ENCODE measurements at regions not wholly inside any gene's neighbourhood (a gene's known extent, or its start where the extent isn't known, plus 50 kb on each side); places are given as distances from the start of the nearest gene placed in this dataset.

GRCh38 chr2:2540406-2540805 is 209.3 kb upstream of the MYT1L start:
- DNase-seq (ENCODE audit: low read depth): no peak

GRCh38 chr2:2536416-2537056 is 205.5 kb upstream of the MYT1L start:
- no peak for DNase-seq (ENCODE audit: low read depth)

GRCh38 chr2:2530334-2530733 is 199.3 kb upstream of the MYT1L start:
- no peak for DNase-seq (ENCODE audit: low read depth)

GRCh38 chr2:2528846-2529245 is 197.8 kb upstream of the MYT1L start:
- no peak for DNase-seq (ENCODE audit: low read depth)

GRCh38 chr2:2527148-2527547 is 196.1 kb upstream of the MYT1L start:
- DNase-seq (ENCODE audit: low read depth): no peak

- DNase-seq (ENCODE audit: low read depth): no peak
Measured at GRCh38 chr2:2524348-2524941, 193.4 kb upstream of the MYT1L start.

- DNase-seq (ENCODE audit: low read depth): no peak
Measured at GRCh38 chr2:2523461-2524347, 192.6 kb upstream of the MYT1L start.

- no peak for DNase-seq (ENCODE audit: low read depth)
Measured at GRCh38 chr2:2520401-2520811, 189.3 kb upstream of the MYT1L start.

GRCh38 chr2:2519381-2519780 is 188.3 kb upstream of the MYT1L start:
- DNase-seq (ENCODE audit: low read depth): no peak

GRCh38 chr2:2517399-2517798 is 186.3 kb upstream of the MYT1L start:
- no peak for DNase-seq (ENCODE audit: low read depth)

- no peak for DNase-seq (ENCODE audit: low read depth)
Measured at GRCh38 chr2:2516386-2516785, 185.3 kb upstream of the MYT1L start.

GRCh38 chr2:2512931-2513330 is 181.9 kb upstream of the MYT1L start:
- no peak for DNase-seq (ENCODE audit: low read depth)

- DNase-seq (ENCODE audit: low read depth): no peak
Measured at GRCh38 chr2:2507417-2507997, 176.4 kb upstream of the MYT1L start.

- DNase-seq (ENCODE audit: low read depth): no peak
Measured at GRCh38 chr2:2506536-2506935, 175.5 kb upstream of the MYT1L start.

- DNase-seq (ENCODE audit: low read depth): no peak
Measured at GRCh38 chr2:2505604-2506003, 174.5 kb upstream of the MYT1L start.

- no peak for DNase-seq (ENCODE audit: low read depth)
Measured at GRCh38 chr2:2503864-2504418, 172.9 kb upstream of the MYT1L start.

- DNase-seq (ENCODE audit: low read depth): no peak
Measured at GRCh38 chr2:2502201-2502549, 171.1 kb upstream of the MYT1L start.

- no peak for DNase-seq (ENCODE audit: low read depth)
Measured at GRCh38 chr2:2501454-2502200, 170.6 kb upstream of the MYT1L start.

GRCh38 chr2:2495606-2496005 is 164.5 kb upstream of the MYT1L start:
- DNase-seq (ENCODE audit: low read depth): no peak

- no peak for DNase-seq (ENCODE audit: low read depth)
Measured at GRCh38 chr2:2493496-2493895, 162.4 kb upstream of the MYT1L start.

GRCh38 chr2:2492800-2493199 is 161.7 kb upstream of the MYT1L start:
- no peak for DNase-seq (ENCODE audit: low read depth)

- no peak for DNase-seq (ENCODE audit: low read depth)
Measured at GRCh38 chr2:2491964-2492363, 160.9 kb upstream of the MYT1L start.

Measured in T-helper 22 cell (primary cell).